H9 (cell line): ENCODE measurements at regions not wholly inside any gene's neighbourhood (a gene's known extent, or its start where the extent isn't known, plus 50 kb on each side); places are given as distances from the start of the nearest gene placed in this dataset.

Experiments
- DNase-seq: peaks from one replicate; pipeline ENCODE4 v3.0.0-alpha.2; 2017
- H2AFZ ChIP-seq: one replicate; pipeline ENCODE4 v1.6.1; 2013; ENCODE audit warnings: mild to moderate bottlenecking, low read length, control low read depth, moderate library complexity
- H2AK5ac ChIP-seq: 2 replicates; pipeline ENCODE4 v1.6.1; 2013; ENCODE audit warnings: low read length, control low read depth, mixed read lengths; ENCODE audit not compliant: insufficient read length
- H2BK120ac ChIP-seq: one replicate; pipeline ENCODE4 v1.6.1; 2013; ENCODE audit warnings: low read depth, mild to moderate bottlenecking, low read length, control low read depth, inconsistent platforms; ENCODE audit not compliant: poor library complexity, severe bottlenecking
- H2BK12ac ChIP-seq: 2 replicates; pipeline ENCODE4 v1.6.1; 2013; ENCODE audit warnings: low read length, control low read depth, mixed read lengths, low read depth; ENCODE audit not compliant: insufficient read length
- H2BK15ac ChIP-seq: 2 replicates; pipeline ENCODE4 v1.6.1; 2013; ENCODE audit warnings: low read depth, low read length, control low read depth
- H2BK20ac ChIP-seq: one replicate; pipeline ENCODE4 v1.6.1; 2013; ENCODE audit warnings: low read depth, mild to moderate bottlenecking, low read length, control low read depth, inconsistent platforms; ENCODE audit not compliant: poor library complexity, severe bottlenecking
- H2BK5ac ChIP-seq: 2 replicates; pipeline ENCODE4 v1.6.1; 2013; ENCODE audit warnings: low read length, control low read depth, mixed read lengths; ENCODE audit not compliant: insufficient read length
- H3K14ac ChIP-seq: 2 replicates; pipeline ENCODE4 v1.6.1; 2013; ENCODE audit warnings: low read length, control low read depth; ENCODE audit not compliant: insufficient read depth
- H3K18ac ChIP-seq: 2 replicates; pipeline ENCODE4 v1.6.1; 2013; ENCODE audit warnings: low read depth, mild to moderate bottlenecking, mixed read lengths, low read length, control low read depth; ENCODE audit not compliant: insufficient read length
- H3K23ac ChIP-seq: 2 replicates; pipeline ENCODE4 v1.6.1; 2013; ENCODE audit warnings: low read length, control low read depth, mixed read lengths, low read depth; ENCODE audit not compliant: insufficient read length
- H3K23me2 ChIP-seq: 2 replicates; pipeline ENCODE4 v1.6.1; 2013; ENCODE audit warnings: low read depth, mild to moderate bottlenecking, mixed read lengths, low read length, control low read depth; ENCODE audit not compliant: insufficient read length, poor library complexity, severe bottlenecking
- H3K27ac ChIP-seq: 2 replicates; pipeline ENCODE4 v1.5.1; 2013; ENCODE audit warnings: low read length, control low read depth, mixed read lengths, low read depth; ENCODE audit not compliant: insufficient read length
- H3K27me3 ChIP-seq: 2 replicates; pipeline ENCODE4 v1.6.1; 2013; ENCODE audit warnings: low read length, control low read depth, inconsistent platforms; ENCODE audit not compliant: insufficient read depth
- H3K4ac ChIP-seq: 2 replicates; pipeline ENCODE4 v1.6.1; 2013; ENCODE audit warnings: low read depth, mild to moderate bottlenecking, control low read depth, inconsistent platforms, low read length, moderate library complexity
- H3K4me1 ChIP-seq: 2 replicates; pipeline ENCODE4 v1.6.1; 2013; ENCODE audit warnings: low read length, control low read depth, inconsistent platforms; ENCODE audit not compliant: insufficient read depth
- H3K4me2 ChIP-seq: 2 replicates; pipeline ENCODE4 v1.6.1; 2013; ENCODE audit warnings: low read length, control low read depth, mixed read lengths; ENCODE audit not compliant: insufficient read length, insufficient read depth
- H3K56ac ChIP-seq: 2 replicates; pipeline ENCODE4 v1.6.1; 2013; ENCODE audit warnings: low read depth, mild to moderate bottlenecking, mixed read lengths, low read length, control low read depth; ENCODE audit not compliant: insufficient read length
- H3K79me1 ChIP-seq: 2 replicates; pipeline ENCODE4 v1.6.1; 2013; ENCODE audit warnings: low read depth, mild to moderate bottlenecking, moderate library complexity, low read length, control low read depth, inconsistent platforms; ENCODE audit not compliant: insufficient read depth, poor library complexity, severe bottlenecking
- H3K79me2 ChIP-seq: 2 replicates; pipeline ENCODE4 v1.6.1; 2013; ENCODE audit warnings: low read length, control low read depth, inconsistent platforms; ENCODE audit not compliant: insufficient read depth
- H3K9ac ChIP-seq: 2 replicates; pipeline ENCODE4 v1.6.1; 2013; ENCODE audit warnings: low read length, control low read depth, mixed read lengths; ENCODE audit not compliant: insufficient read length; ENCODE audit errors: extremely low read depth
- H3K9me3 ChIP-seq: one replicate; pipeline ENCODE4 v1.6.1; 2013; ENCODE audit warnings: low read depth, low read length, inconsistent platforms; ENCODE audit not compliant: control insufficient read depth
- H3T11ph ChIP-seq: one replicate; pipeline ENCODE4 v1.6.1; 2013; ENCODE audit warnings: mild to moderate bottlenecking, low read length, control low read depth, inconsistent platforms
- H4K20me1 ChIP-seq: one replicate; pipeline ENCODE4 v1.6.1; 2013; ENCODE audit not compliant: control insufficient read depth, insufficient read length, insufficient read depth
- H4K5ac ChIP-seq: 2 replicates; pipeline ENCODE4 v1.6.1; 2013; ENCODE audit warnings: low read depth, mild to moderate bottlenecking, mixed read lengths, low read length, control low read depth; ENCODE audit not compliant: insufficient read length
- H4K8ac ChIP-seq: replicated peaks from 2 replicates; pipeline ENCODE4 v1.6.1; 2013; ENCODE audit warnings: low read length, control low read depth, mixed read lengths, low read depth; ENCODE audit not compliant: insufficient read length
- H4K91ac ChIP-seq: 2 replicates; pipeline ENCODE4 v1.6.1; 2013; ENCODE audit warnings: low read depth, mild to moderate bottlenecking, moderate library complexity, mixed read lengths, low read length, control low read depth; ENCODE audit not compliant: insufficient read length
- H3K27ac Mint-ChIP-seq, 3 experiments: 2 replicates in 2 of 3; 3 replicates in 1 of 3; pipeline ENCODE4 v1.8.0; 2020 to 2021; ENCODE audit warnings: mixed read lengths in 3 of 3, mild to moderate bottlenecking in 1 of 3, moderate library complexity in 1 of 3
- H3K27me3 Mint-ChIP-seq: 2 replicates; pipeline ENCODE4 v1.8.0; 2021; ENCODE audit warnings: low read depth, mild to moderate bottlenecking, moderate library complexity, mixed read lengths
- H3K36me3 Mint-ChIP-seq, 3 experiments: 2 replicates in 2 of 3; 3 replicates in 1 of 3; pipeline ENCODE4 v1.8.0; 2020 to 2021; ENCODE audit warnings: low read depth in 3 of 3, mixed read lengths in 3 of 3; ENCODE audit not compliant: insufficient read depth in 1 of 3
- H3K4me1 Mint-ChIP-seq, 2 experiments: 2 replicates each; pipeline ENCODE4 v1.8.0; 2020; ENCODE audit warnings: mixed read lengths in 2 of 2
- H3K4me3 Mint-ChIP-seq, 2 experiments: 2 replicates in 1 of 2; 3 replicates in 1 of 2; pipeline ENCODE4 v1.8.0; 2020 to 2021; ENCODE audit warnings: mild to moderate bottlenecking in 2 of 2, mixed read lengths in 2 of 2, moderate library complexity in 1 of 2
- H3K9me3 Mint-ChIP-seq, 2 experiments: 2 replicates in 1 of 2; 3 replicates in 1 of 2; pipeline ENCODE4 v1.8.0; 2020; ENCODE audit warnings: mild to moderate bottlenecking in 2 of 2, mixed read lengths in 2 of 2, moderate library complexity in 1 of 2
- WGBS: extraction: QIAGEN DNeasy Blood & Tissue Kit; methylation state at CpG from one replicate; pipeline ENCODE4 v1.1.7; 2013; ENCODE audit warnings: missing lambda C conversion rate, low lambda C conversion rate, mixed read lengths; ENCODE audit not compliant: insufficient read length; ENCODE audit errors: extremely low coverage; 5-methylcytosine and 5-hydroxymethylcytosine counted together
- TF ChIP-seq, protein P1 (sequence below): fragments of 200-600 bp; sonication (generic); conservative IDR thresholded peaks from 3 replicates; pipeline ENCODE4 v1.8.0; 2021; ENCODE audit warnings: antibody characterized with exemption, mild to moderate bottlenecking

DNA sequence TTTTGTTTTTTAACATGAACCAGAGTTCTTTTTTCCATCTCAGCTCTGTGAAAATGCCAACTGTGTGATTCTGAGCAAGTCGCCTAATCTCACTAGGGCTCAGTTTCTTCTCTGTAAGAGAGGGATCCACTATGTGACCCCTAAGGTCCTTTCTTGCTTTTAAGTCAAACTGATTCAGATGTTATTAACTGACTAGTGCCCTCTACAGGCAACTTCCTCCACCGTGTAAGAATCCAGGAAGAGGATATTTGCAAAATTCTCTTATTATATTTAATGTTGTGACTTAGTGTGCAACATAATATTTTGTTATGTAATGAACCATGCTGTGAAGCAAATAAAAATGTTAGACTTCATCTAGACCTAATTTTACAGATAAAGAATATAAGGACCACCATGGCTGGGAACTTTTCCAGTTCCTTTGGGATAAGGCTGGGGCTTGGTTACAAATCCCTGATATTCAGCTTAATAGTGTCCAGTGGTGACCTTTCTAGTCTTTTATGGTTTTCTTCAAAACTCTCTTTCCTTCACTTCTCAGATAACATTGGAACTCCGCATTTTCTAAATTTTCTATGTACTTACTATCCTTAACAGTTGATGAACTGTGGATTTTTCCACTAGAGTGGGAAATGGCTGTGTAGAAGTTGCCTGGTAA, 244.7 kb downstream of the PIK3R1 start:
- Histone ChIP-seq H3K23ac (no peak overlapping the region), H2BK20ac (no peak overlapping the region), H3K4me2 (no peak overlapping the region), H3K23me2 (no peaks in the 10 kb centered on the region), H2BK120ac (no peak overlapping the region), H3K79me1 (no peaks in the 10 kb centered on the region), H3K4me1 (no peaks in the 10 kb centered on the region), H3K4ac (no peak overlapping the region), H3K14ac (no peak overlapping the region), H4K5ac (no peak overlapping the region), H4K20me1 (no peaks in the 10 kb centered on the region), H3K27me3 (no peaks in the 10 kb centered on the region), H3K9ac (no peak overlapping the region), H3K56ac (no peak overlapping the region), H2BK12ac (no peak overlapping the region), H3T11ph (no peak overlapping the region), H2BK5ac (no peak overlapping the region), H4K8ac (no peak overlapping the region), H4K91ac (no peak overlapping the region), H3K18ac (no peak overlapping the region), H3K27ac (no peak overlapping the region), H3K79me2 (no peaks in the 10 kb centered on the region), H2AFZ (no peak overlapping the region), H3K9me3 (no peaks in the 10 kb centered on the region), H2BK15ac (no peak overlapping the region), H2AK5ac (no peak overlapping the region)
- Mint-ChIP-seq H3K4me1 (peaks cover 23 to 27% of the 10 kb centered on the region in 2 experiments), H3K9me3 (peaks cover 0 to under 1% of the 10 kb centered on the region in 2 experiments; a peak in 1 of 5 replicates), H3K27ac (no peak overlapping the region), H3K27me3 (no peaks in the 10 kb centered on the region), H3K36me3 (no peaks in the 10 kb centered on the region; a peak in 1 of 7 replicates), H3K4me3 (no peak overlapping the region)
- no CpG with 5 or more reads among the region's 3 CpGs for WGBS
- TF ChIP-seq, protein P1, sequence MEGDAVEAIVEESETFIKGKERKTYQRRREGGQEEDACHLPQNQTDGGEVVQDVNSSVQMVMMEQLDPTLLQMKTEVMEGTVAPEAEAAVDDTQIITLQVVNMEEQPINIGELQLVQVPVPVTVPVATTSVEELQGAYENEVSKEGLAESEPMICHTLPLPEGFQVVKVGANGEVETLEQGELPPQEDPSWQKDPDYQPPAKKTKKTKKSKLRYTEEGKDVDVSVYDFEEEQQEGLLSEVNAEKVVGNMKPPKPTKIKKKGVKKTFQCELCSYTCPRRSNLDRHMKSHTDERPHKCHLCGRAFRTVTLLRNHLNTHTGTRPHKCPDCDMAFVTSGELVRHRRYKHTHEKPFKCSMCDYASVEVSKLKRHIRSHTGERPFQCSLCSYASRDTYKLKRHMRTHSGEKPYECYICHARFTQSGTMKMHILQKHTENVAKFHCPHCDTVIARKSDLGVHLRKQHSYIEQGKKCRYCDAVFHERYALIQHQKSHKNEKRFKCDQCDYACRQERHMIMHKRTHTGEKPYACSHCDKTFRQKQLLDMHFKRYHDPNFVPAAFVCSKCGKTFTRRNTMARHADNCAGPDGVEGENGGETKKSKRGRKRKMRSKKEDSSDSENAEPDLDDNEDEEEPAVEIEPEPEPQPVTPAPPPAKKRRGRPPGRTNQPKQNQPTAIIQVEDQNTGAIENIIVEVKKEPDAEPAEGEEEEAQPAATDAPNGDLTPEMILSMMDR = peak; percentile 82
- DNase-seq = no peak
